GM12874 (cell line): ENCODE measurements at regions not wholly inside any gene's neighbourhood (a gene's known extent, or its start where the extent isn't known, plus 50 kb on each side); places are given as distances from the start of the nearest gene placed in this dataset.

Experiments used
- CTCF ChIP-seq: IDR thresholded peaks from 2 replicates; pipeline ENCODE4 v1.5.1; 2011; ENCODE audit warnings: low read depth, mild to moderate bottlenecking, control low read depth, low read length, moderate library complexity; ENCODE audit not compliant: insufficient read depth

GRCh38 chr5:68612972-68613371 is 397.4 kb downstream of the PIK3R1 start:
- TF ChIP-seq CTCF = no peak

GRCh38 chr5:68618501-68618900 is 402.9 kb downstream of the PIK3R1 start:
- TF ChIP-seq CTCF = no peak

DNA sequence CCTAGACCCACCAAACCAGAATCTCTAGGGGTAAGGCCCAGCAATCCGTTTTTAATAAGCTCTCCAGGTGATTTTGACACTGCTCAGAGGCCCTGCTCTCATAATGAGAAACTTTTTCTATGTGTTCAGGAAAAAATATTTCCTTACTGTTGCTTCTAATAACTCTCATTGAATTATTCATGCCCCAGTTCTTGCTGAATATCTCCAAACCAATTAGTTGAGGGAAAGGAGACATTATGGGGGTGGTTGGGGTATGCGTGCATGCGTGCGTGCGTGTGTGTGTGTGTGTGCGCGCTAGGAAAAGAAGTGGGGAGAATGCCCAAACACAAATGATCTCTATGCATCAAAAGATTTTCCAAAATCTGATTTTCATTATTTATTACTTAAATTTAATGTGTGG is 411.4 kb downstream of the PIK3R1 start:
- TF ChIP-seq CTCF = no peak

DNA sequence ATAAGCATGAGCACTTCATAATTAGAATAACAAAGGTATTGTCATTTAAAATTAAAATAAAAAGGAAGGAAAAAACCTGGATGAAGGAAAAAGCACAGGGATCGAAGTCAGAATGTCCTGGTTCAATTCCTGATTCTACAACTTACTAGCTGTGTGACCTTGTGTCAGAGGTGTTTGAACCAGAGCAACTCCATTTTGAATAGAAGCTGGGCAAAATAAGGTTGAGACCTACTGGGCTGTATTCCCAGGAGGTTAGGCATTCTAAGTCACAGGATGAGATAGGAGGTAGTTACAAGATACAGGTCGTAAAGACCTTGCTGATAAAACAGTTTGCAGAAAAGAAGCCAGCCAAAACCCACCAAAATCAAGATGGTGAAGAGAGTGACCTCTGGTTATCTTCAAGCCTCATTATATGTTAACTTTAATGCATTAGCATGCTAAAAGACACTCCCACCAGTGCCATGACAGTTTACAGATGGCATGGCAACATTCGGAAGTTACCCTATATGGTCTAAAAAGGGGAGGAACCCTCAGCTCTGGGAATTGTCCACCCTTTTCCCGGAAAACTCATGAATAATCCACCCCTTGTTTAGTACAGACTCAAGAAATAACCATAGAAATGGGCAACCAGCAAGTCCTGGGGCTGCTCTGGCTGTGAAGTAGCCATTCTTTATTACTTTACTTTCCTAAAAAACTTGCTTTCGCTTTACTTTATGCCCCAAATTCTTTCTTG is 412.7 kb downstream of the PIK3R1 start:
- no peak for TF ChIP-seq CTCF

- TF ChIP-seq CTCF = no peak
These were observed 414.8 kb downstream of the PIK3R1 start for GRCh38 chr5:68630354-68630753.

DNA sequence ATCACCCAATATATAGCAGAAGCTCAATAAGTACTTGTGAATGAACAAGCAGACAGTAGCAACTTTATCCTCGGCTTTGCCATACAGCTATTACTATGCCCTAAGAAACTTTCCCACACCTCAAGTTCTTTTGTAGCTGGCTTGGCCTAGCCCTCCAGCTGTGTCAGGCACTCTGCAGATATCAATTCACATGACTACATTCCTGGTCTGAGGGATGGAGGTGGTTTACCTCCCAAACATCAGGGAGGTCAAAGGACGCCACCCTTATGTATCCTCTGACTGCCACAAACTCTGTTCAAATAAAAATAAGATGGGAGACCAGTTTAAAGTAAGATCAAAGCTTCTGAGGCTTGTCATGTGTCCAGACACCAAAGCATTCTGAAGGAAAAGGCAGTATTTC is 416.3 kb downstream of the PIK3R1 start:
- no peak for TF ChIP-seq CTCF

GRCh38 chr5:68641211-68641610 is 425.7 kb downstream of the PIK3R1 start:
- TF ChIP-seq CTCF = no peak
